ENCODE measurements at regions not wholly inside any gene's neighbourhood (a gene's known extent, or its start where the extent isn't known, plus 50 kb on each side); places are given as distances from the start of the nearest gene placed in this dataset.

DNA sequence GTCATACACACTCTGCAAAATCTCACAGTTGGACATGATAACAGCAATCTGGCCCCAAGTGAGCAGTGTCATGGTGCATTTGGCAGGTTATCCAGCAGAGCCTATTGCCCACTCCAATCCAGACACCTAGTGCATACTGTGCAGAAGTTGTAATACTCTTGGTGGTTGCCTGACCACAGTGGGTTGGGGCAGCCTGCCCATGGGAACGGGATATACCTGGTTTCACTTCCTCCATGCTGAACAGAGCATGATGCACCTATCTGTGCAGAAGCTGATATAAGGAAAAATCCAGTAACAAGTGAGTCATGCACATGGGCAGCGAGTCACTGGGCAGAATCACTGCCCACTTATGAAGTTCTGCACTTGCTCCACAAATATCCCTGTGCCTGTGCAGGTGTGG is 105.3 kb upstream of the IGSF1 start:
- TF ChIP-seq, protein P1, sequence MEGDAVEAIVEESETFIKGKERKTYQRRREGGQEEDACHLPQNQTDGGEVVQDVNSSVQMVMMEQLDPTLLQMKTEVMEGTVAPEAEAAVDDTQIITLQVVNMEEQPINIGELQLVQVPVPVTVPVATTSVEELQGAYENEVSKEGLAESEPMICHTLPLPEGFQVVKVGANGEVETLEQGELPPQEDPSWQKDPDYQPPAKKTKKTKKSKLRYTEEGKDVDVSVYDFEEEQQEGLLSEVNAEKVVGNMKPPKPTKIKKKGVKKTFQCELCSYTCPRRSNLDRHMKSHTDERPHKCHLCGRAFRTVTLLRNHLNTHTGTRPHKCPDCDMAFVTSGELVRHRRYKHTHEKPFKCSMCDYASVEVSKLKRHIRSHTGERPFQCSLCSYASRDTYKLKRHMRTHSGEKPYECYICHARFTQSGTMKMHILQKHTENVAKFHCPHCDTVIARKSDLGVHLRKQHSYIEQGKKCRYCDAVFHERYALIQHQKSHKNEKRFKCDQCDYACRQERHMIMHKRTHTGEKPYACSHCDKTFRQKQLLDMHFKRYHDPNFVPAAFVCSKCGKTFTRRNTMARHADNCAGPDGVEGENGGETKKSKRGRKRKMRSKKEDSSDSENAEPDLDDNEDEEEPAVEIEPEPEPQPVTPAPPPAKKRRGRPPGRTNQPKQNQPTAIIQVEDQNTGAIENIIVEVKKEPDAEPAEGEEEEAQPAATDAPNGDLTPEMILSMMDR (IDR thresholded peaks at IDR 0.05; ENCODE audit: insufficient read depth, low read depth, low read length): no peak
- no peak for TF ChIP-seq EZH2 (IDR thresholded peaks at IDR 0.05; ENCODE audit: insufficient read depth, low read length)
